ENCODE measurements at regions not wholly inside any gene's neighbourhood (a gene's known extent, or its start where the extent isn't known, plus 50 kb on each side); places are given as distances from the start of the nearest gene placed in this dataset.

- TF ChIP-seq ZNF219 (CRISPR knock-in tag; IDR thresholded peaks at IDR 0.05; ENCODE audit: borderline replicate concordance) (no peak), NFYB (CRISPR knock-in tag; conservative IDR thresholded peaks at IDR 0.05; ENCODE audit: low read depth) (no peak), MAX (CRISPR knock-in tag; IDR thresholded peaks at IDR 0.05) (no peak), ZNF263 (CRISPR knock-in tag; IDR thresholded peaks at IDR 0.05; ENCODE audit: low read depth) (no peak)
- TF ChIP-seq, protein P1, sequence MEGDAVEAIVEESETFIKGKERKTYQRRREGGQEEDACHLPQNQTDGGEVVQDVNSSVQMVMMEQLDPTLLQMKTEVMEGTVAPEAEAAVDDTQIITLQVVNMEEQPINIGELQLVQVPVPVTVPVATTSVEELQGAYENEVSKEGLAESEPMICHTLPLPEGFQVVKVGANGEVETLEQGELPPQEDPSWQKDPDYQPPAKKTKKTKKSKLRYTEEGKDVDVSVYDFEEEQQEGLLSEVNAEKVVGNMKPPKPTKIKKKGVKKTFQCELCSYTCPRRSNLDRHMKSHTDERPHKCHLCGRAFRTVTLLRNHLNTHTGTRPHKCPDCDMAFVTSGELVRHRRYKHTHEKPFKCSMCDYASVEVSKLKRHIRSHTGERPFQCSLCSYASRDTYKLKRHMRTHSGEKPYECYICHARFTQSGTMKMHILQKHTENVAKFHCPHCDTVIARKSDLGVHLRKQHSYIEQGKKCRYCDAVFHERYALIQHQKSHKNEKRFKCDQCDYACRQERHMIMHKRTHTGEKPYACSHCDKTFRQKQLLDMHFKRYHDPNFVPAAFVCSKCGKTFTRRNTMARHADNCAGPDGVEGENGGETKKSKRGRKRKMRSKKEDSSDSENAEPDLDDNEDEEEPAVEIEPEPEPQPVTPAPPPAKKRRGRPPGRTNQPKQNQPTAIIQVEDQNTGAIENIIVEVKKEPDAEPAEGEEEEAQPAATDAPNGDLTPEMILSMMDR (IDR thresholded peaks at IDR 0.05), result no peak
- TF ChIP-seq, protein P2, sequence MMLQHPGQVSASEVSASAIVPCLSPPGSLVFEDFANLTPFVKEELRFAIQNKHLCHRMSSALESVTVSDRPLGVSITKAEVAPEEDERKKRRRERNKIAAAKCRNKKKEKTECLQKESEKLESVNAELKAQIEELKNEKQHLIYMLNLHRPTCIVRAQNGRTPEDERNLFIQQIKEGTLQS (CRISPR knock-in tag; conservative IDR thresholded peaks at IDR 0.05), result no peak
- TF ChIP-seq, protein P3, sequence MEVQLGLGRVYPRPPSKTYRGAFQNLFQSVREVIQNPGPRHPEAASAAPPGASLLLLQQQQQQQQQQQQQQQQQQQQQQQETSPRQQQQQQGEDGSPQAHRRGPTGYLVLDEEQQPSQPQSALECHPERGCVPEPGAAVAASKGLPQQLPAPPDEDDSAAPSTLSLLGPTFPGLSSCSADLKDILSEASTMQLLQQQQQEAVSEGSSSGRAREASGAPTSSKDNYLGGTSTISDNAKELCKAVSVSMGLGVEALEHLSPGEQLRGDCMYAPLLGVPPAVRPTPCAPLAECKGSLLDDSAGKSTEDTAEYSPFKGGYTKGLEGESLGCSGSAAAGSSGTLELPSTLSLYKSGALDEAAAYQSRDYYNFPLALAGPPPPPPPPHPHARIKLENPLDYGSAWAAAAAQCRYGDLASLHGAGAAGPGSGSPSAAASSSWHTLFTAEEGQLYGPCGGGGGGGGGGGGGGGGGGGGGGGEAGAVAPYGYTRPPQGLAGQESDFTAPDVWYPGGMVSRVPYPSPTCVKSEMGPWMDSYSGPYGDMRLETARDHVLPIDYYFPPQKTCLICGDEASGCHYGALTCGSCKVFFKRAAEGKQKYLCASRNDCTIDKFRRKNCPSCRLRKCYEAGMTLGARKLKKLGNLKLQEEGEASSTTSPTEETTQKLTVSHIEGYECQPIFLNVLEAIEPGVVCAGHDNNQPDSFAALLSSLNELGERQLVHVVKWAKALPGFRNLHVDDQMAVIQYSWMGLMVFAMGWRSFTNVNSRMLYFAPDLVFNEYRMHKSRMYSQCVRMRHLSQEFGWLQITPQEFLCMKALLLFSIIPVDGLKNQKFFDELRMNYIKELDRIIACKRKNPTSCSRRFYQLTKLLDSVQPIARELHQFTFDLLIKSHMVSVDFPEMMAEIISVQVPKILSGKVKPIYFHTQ (CRISPR knock-in tag; IDR thresholded peaks at IDR 0.05), result no peak
Observed at GRCh38 chr12:65623507-65623906, 200.8 kb upstream of the HMGA2 start.
